ENCODE measurements at regions not wholly inside any gene's neighbourhood (a gene's known extent, or its start where the extent isn't known, plus 50 kb on each side); places are given as distances from the start of the nearest gene placed in this dataset.

GRCh38 chr7:41114691-41115090, 588.2 kb downstream of the INHBA start:
- DNase-seq (ENCODE audit: low read depth): no peak
- H3K4me3 ChIP-seq (ENCODE audit: low read depth, low read length): no peak overlapping the region
- TF ChIP-seq POLR2A (IDR thresholded peaks at IDR 0.05; ENCODE audit: extremely low read depth, insufficient read length) (no peak), MAX (IDR thresholded peaks at IDR 0.05; ENCODE audit: low read depth, low read length) (no peak)

GRCh38 chr7:41114131-41114530, 588.8 kb downstream of the INHBA start:
- no peak overlapping the region for H3K4me3 ChIP-seq (ENCODE audit: low read depth, low read length)
- TF ChIP-seq POLR2A (IDR thresholded peaks at IDR 0.05; ENCODE audit: extremely low read depth, insufficient read length) (no peak), CTCF (IDR thresholded peaks at IDR 0.05; ENCODE audit: low read depth, low read length) (no peak), MYC (IDR thresholded peaks at IDR 0.05; ENCODE audit: low read depth, low read length) (no peak), MAX (IDR thresholded peaks at IDR 0.05; ENCODE audit: low read depth, low read length) (no peak)
- DNase-seq (ENCODE audit: low read depth): no peak

- no peak for DNase-seq (ENCODE audit: low read depth)
- TF ChIP-seq MYC (IDR thresholded peaks at IDR 0.05; ENCODE audit: low read depth, low read length) (no peak), MAX (IDR thresholded peaks at IDR 0.05; ENCODE audit: low read depth, low read length) (no peak)
- H3K4me3 ChIP-seq (ENCODE audit: low read depth, low read length): no peak overlapping the region
Observed at GRCh38 chr7:41113719-41114118, 589.2 kb downstream of the INHBA start.

GRCh38 chr7:41110186-41110585, 592.7 kb downstream of the INHBA start:
- no peak overlapping the region for H3K4me3 ChIP-seq (ENCODE audit: low read depth, low read length)
- TF ChIP-seq MAX (IDR thresholded peaks at IDR 0.05; ENCODE audit: low read depth, low read length) (no peak), POLR2A (IDR thresholded peaks at IDR 0.05; ENCODE audit: extremely low read depth, insufficient read length) (no peak), CTCF (IDR thresholded peaks at IDR 0.05; ENCODE audit: low read depth, low read length) (no peak), MYC (IDR thresholded peaks at IDR 0.05; ENCODE audit: low read depth, low read length) (no peak)
- DNase-seq (ENCODE audit: low read depth): no peak

GRCh38 chr7:41108821-41109220, 594.1 kb downstream of the INHBA start:
- TF ChIP-seq MAX (IDR thresholded peaks at IDR 0.05; ENCODE audit: low read depth, low read length) (no peak), CTCF (IDR thresholded peaks at IDR 0.05; ENCODE audit: low read depth, low read length) (no peak), MYC (IDR thresholded peaks at IDR 0.05; ENCODE audit: low read depth, low read length) (no peak), POLR2A (IDR thresholded peaks at IDR 0.05; ENCODE audit: extremely low read depth, insufficient read length) (no peak)
- DNase-seq (ENCODE audit: low read depth): no peak
- no peak overlapping the region for H3K4me3 ChIP-seq (ENCODE audit: low read depth, low read length)

GRCh38 chr7:41107938-41108448, 594.9 kb downstream of the INHBA start:
- no peak for DNase-seq (ENCODE audit: low read depth)
- H3K4me3 ChIP-seq (ENCODE audit: low read depth, low read length): no peak overlapping the region
- no peak for TF ChIP-seq MAX (IDR thresholded peaks at IDR 0.05; ENCODE audit: low read depth, low read length)
- no peak for TF ChIP-seq CTCF (IDR thresholded peaks at IDR 0.05; ENCODE audit: low read depth, low read length)
- no peak for TF ChIP-seq POLR2A (IDR thresholded peaks at IDR 0.05; ENCODE audit: extremely low read depth, insufficient read length)
- no peak for TF ChIP-seq MYC (IDR thresholded peaks at IDR 0.05; ENCODE audit: low read depth, low read length)
